Central memory CD8-positive, alpha-beta T cell (primary cell): ENCODE measurements at regions not wholly inside any gene's neighbourhood (a gene's known extent, or its start where the extent isn't known, plus 50 kb on each side); places are given as distances from the start of the nearest gene placed in this dataset.

ENCODE experiments used
- ATAC-seq: fragments of 150-1000 bp; cut with Tn5 transposase; replicated peaks from 2 replicates; pipeline ENCODE4 v1.10.0; 2022; ENCODE audit warnings: mild to moderate bottlenecking, moderate FRiP score, moderate number of reproducible peaks; ENCODE audit not compliant: poor library complexity, severe bottlenecking; ENCODE audit errors: extremely low read depth
- DNase-seq, 2 donors: peaks; one replicate each; pipeline ENCODE4 v3.0.0; 2021; ENCODE audit warnings: low spot score in 2 of 2
- H3K27ac Mint-ChIP-seq: one replicate; pipeline ENCODE4 v1.8.0; 2022; ENCODE audit warnings: low read depth, mild to moderate bottlenecking, moderate library complexity, mixed read lengths
- H3K27me3 Mint-ChIP-seq: one replicate; pipeline ENCODE4 v1.8.0; 2022; ENCODE audit warnings: mixed read lengths
- H3K36me3 Mint-ChIP-seq: one replicate; pipeline ENCODE4 v1.8.0; 2022; ENCODE audit warnings: mild to moderate bottlenecking, moderate library complexity, mixed read lengths; ENCODE audit not compliant: insufficient read depth
- H3K4me1 Mint-ChIP-seq: one replicate; pipeline ENCODE4 v1.8.0; 2022; ENCODE audit warnings: mixed read lengths
- H3K4me3 Mint-ChIP-seq: one replicate; pipeline ENCODE4 v1.8.0; 2022; ENCODE audit warnings: mild to moderate bottlenecking, moderate library complexity, mixed read lengths
- H3K9me3 Mint-ChIP-seq: one replicate; pipeline ENCODE4 v1.8.0; 2022; ENCODE audit warnings: mixed read lengths

GRCh38 chr2:226122041-226122440 is 677.6 kb downstream of the IRS1 start:
- H3K4me3 Mint-ChIP-seq: no peak overlapping the region
- no peak overlapping the region for H3K27ac Mint-ChIP-seq
- DNase-seq: no peak
- H3K27me3 Mint-ChIP-seq: no peaks in the 10 kb centered on the region
- no peak for ATAC-seq
- H3K9me3 Mint-ChIP-seq: no peaks in the 10 kb centered on the region
- H3K36me3 Mint-ChIP-seq: no peaks in the 10 kb centered on the region
- H3K4me1 Mint-ChIP-seq: no peaks in the 10 kb centered on the region

GRCh38 chr2:226121046-226121738 is 678.4 kb downstream of the IRS1 start:
- H3K4me1 Mint-ChIP-seq: no peaks in the 10 kb centered on the region
- H3K9me3 Mint-ChIP-seq: no peaks in the 10 kb centered on the region

DNA sequence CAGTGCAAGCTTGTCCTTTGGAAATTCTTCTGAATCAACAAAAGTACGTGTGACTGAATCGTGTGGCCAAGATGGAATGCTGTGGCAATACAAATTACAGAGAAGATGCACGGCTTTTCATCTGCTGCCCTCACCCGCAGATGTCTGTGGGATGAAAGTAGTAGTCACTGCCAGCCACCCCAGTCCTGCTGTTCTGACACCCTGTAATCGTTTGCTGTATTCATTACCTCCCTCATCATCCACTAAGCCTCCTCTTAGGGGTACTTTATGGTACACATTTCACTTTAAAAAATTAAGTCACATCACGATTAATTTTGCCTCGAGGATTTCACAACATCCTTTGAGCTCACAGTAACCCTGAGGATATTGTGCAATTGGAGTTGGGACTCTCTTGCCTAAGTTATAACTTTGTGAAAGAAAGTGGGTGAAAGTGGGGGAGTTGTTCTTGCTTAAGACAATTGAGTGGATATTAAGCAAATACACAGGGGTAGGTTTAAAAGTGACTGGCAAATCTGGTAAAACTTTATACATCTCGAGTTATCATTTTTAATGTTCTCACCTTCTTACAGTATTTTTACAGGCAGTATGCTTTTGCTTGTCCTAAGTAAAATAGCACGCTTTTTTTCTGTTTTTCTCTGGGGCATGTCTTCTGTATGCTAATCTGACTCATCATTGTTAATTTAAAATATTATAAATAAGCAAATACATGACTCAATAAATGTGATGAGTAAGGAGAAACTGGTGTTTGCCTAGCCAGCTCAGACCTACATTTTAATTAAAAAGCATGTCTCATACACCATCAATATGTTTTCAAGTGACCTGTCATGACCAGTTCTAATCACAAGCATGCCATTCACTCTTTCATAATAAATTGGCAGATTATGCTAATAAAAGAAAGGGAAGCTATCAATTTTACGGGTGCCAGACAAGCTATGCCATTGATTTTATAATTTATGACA is 680.9 kb downstream of the IRS1 start:
- no peaks in the 10 kb centered on the region for H3K4me1 Mint-ChIP-seq
- H3K27ac Mint-ChIP-seq: no peak overlapping the region
- ATAC-seq (no peak), DNase-seq (no peak)
- no peaks in the 10 kb centered on the region for H3K36me3 Mint-ChIP-seq
- no peaks in the 10 kb centered on the region for H3K27me3 Mint-ChIP-seq
- H3K9me3 Mint-ChIP-seq: no peaks in the 10 kb centered on the region
- no peak overlapping the region for H3K4me3 Mint-ChIP-seq

More at GRCh38 chr2:226121046-226121738, 678.4 kb downstream of the IRS1 start:
- DNase-seq (no peak), ATAC-seq (no peak)
- H3K4me3 Mint-ChIP-seq: no peak overlapping the region
- H3K36me3 Mint-ChIP-seq: no peaks in the 10 kb centered on the region
- no peaks in the 10 kb centered on the region for H3K27me3 Mint-ChIP-seq
- no peak overlapping the region for H3K27ac Mint-ChIP-seq

DNA sequence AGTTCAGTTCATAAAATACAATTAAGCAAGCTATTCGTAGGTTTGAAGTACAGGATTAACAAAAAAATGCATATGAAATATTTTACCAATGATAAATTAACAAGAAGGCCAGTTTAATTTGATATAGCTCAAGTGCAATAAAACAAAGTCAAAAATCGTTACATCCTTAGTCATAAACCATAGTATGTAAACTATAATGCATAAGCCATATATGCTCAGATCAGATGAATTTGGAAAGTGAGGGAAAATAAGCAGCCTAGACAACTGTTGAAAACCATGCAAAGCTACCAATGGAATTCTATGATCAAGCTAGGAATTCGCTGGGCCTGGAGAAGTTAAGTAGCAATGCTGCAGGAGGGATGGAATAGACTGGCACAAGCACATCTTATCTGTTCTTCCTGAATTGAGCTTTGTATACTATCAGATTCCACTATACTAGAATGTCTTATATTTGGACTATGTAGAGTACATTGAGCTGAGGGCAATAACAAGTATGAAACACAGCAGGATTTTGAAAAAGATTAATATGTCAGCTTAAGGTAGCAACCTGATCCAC is 682.0 kb downstream of the IRS1 start:
- H3K27me3 Mint-ChIP-seq: no peaks in the 10 kb centered on the region
- no peak for DNase-seq

DNA sequence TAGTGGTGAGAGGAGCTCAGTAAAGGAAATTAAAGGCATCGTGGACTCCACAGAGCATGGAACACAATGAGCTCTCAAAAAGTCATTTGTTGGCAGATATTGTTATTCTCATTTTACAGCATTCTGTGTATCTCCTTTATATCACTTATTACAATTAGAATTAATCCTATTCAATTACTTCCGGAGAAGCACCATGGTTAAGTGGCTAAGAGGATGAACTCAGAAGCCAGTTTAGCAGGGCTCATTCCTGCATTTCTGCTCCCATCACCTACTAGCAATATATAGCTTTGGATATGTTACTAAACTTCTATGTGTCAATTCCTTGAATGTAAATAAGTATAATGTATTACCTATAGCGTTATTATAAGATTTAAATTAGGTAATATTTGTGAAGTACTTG is 683.3 kb downstream of the IRS1 start:
- ATAC-seq (no peak), DNase-seq (no peak)
- H3K27me3 Mint-ChIP-seq: no peaks in the 10 kb centered on the region
- H3K27ac Mint-ChIP-seq: no peak overlapping the region
- H3K9me3 Mint-ChIP-seq: no peaks in the 10 kb centered on the region
- H3K4me3 Mint-ChIP-seq: no peak overlapping the region
- H3K36me3 Mint-ChIP-seq: peaks cover 2% of the 10 kb centered on the region
- H3K4me1 Mint-ChIP-seq: no peaks in the 10 kb centered on the region

More for the DNA sequence above, 682.0 kb downstream of the IRS1 start:
- Mint-ChIP-seq H3K36me3 (peaks cover 2% of the 10 kb centered on the region), H3K27ac (no peak overlapping the region), H3K4me1 (no peaks in the 10 kb centered on the region), H3K9me3 (no peaks in the 10 kb centered on the region), H3K4me3 (no peak overlapping the region)
- no peak for ATAC-seq

DNA sequence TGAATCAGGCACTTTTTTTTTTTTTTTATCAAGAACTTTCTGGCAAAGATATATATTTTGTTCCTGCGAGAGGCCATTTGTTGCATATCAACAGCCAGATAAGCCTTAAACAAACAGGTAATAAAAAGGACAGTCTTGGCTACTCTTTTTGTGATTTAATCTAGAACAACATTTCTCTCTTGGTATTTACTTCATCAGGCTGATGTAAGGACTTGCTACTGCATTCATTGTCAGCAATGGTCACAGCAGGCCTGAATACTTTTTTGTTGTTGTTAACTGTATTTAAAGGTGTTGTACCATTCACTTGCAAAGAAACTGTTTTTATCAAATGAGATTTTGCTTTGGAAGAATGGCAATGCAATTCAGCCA is 683.8 kb downstream of the IRS1 start:
- no peaks in the 10 kb centered on the region for H3K9me3 Mint-ChIP-seq
- ATAC-seq (no peak), DNase-seq (no peak)
- no peak overlapping the region for H3K27ac Mint-ChIP-seq
- no peak overlapping the region for H3K4me3 Mint-ChIP-seq
- H3K27me3 Mint-ChIP-seq: no peaks in the 10 kb centered on the region
- H3K36me3 Mint-ChIP-seq: peaks cover 2% of the 10 kb centered on the region
- no peaks in the 10 kb centered on the region for H3K4me1 Mint-ChIP-seq

DNA sequence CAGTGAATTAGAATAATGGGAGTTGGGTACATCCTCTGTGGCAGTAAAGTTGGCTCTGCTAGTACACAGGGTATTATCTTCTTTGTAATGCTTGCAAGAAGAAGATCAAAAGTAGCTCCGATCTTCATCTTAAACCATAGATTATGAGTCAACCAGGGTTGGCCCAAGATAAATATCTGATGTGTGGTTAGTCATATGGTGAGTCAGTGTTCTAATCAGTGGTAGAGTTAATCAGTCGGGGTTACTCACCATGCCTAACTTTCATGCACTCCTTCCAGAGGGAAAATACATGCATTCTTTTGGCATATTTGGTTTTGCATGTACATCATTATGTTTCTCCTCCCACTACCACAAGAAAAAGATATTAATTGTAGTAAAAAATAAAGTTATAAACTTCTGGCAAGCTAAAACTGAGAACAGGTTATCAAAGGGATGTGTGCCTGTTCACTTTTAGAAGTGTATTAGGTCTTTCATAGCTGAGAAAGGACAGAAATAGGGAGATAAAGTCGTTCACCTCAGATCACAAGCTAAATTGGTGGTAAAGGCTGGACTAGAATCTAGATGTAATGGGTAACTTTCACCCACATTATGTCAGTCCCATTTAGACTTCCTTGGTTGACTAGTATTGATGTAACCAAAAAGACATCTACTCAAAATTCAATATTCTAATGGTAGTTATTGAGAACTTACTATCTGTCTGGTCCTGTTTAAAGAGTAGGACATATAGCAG is 684.4 kb downstream of the IRS1 start:
- Mint-ChIP-seq H3K4me1 (no peaks in the 10 kb centered on the region), H3K4me3 (no peak overlapping the region), H3K27ac (no peak overlapping the region), H3K27me3 (no peaks in the 10 kb centered on the region), H3K9me3 (no peaks in the 10 kb centered on the region), H3K36me3 (peaks cover 2% of the 10 kb centered on the region)
- no peak for DNase-seq
- no peak for ATAC-seq

GRCh38 chr2:226114436-226114835 is 685.2 kb downstream of the IRS1 start:
- H3K27ac Mint-ChIP-seq: no peak overlapping the region
- DNase-seq: no peak
- H3K36me3 Mint-ChIP-seq: peaks cover 2% of the 10 kb centered on the region
- H3K9me3 Mint-ChIP-seq: no peaks in the 10 kb centered on the region
- H3K4me1 Mint-ChIP-seq: no peaks in the 10 kb centered on the region
- no peaks in the 10 kb centered on the region for H3K27me3 Mint-ChIP-seq
- no peak for ATAC-seq
- H3K4me3 Mint-ChIP-seq: no peak overlapping the region

DNA sequence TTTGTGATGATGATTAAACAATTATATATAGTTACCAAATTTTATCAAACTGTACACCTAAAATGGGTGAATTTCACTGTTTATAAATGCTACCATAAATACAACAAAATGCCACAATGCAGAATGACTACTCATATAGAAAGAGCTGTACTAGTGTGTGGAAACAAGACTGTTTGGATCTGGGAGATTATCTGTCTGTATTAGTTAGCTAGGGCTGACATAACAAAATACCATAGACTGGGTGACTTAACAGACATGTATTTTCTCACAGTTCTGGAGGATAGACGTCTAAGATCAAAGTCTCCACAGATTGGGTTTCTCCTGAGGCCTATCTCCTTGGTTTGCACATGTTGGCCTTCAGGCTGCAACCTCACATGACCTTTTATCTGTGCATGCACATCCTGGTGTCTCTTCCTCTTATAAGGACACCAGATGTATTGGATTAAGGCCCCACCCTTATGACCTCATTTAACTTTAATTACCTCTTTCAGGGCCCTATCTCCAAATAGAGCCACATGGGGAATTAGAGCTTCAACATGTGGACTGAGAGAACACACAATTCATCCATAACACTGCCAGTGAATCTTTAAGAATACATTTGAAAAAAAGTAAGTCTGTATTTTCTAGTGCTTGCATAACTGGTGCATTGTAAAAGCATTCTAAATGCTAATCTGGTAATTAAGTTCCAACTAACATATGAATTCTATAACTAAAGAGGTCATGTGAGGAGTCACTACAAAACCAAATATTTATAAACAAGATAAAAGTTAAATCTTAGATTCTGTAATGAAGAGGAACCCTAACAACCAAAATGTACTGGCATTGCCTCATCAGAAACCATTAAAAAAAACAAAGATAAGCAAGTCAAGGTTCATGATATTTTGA is 699.6 kb downstream of the NYAP2 start:
- DNase-seq (no peak), ATAC-seq (no peak)
- Mint-ChIP-seq H3K27me3 (no peaks in the 10 kb centered on the region), H3K9me3 (peaks cover 6% of the 10 kb centered on the region), H3K27ac (no peak overlapping the region), H3K36me3 (no peaks in the 10 kb centered on the region), H3K4me1 (no peaks in the 10 kb centered on the region), H3K4me3 (no peak overlapping the region)

DNA sequence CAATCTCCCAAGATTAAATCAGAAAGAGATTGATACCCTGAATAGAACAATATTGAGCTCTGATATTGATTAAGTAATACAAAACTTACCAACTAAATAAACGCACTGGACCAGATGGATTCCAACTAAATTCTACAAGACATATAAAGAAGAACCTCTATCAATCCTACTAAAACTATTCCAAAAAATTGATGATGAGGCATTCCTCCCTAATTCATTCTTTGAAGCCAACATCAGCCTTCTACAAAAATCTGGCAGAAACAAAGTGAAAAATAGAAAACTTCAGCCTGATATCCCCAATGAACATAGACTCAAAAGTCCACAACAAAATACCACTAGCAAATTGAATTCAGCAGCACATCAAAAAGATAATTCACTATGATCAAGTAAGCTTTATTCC is 695.5 kb downstream of the NYAP2 start:
- Mint-ChIP-seq H3K27me3 (no peaks in the 10 kb centered on the region), H3K4me1 (no peaks in the 10 kb centered on the region), H3K9me3 (peaks cover 6% of the 10 kb centered on the region), H3K4me3 (no peak overlapping the region), H3K27ac (no peak overlapping the region), H3K36me3 (no peaks in the 10 kb centered on the region)
- ATAC-seq: no peak
- no peak for DNase-seq

GRCh38 chr2:226093364-226093763 is 693.9 kb downstream of the NYAP2 start:
- Mint-ChIP-seq H3K4me1 (no peaks in the 10 kb centered on the region), H3K36me3 (no peaks in the 10 kb centered on the region), H3K27ac (no peak overlapping the region), H3K4me3 (no peak overlapping the region), H3K9me3 (peaks cover 6% of the 10 kb centered on the region), H3K27me3 (no peaks in the 10 kb centered on the region)
- no peak for DNase-seq
- ATAC-seq: no peak

DNA sequence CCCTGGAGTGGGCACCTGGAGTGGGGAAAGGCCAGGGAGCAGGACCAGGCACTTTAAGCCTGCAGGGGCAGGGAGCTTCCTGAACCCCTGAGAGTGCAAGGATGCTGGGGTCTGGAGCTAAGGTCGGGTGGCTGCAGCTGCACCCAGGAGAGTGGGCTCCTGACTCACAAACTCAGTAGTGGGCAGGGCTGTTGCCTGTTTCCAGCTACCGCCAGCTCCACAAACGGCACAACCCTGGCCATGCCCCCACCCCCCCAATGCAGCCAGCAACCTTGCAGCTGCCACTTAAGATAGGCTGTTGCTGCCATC is 688.8 kb downstream of the NYAP2 start:
- H3K9me3 Mint-ChIP-seq: no peaks in the 10 kb centered on the region
- H3K27ac Mint-ChIP-seq: no peak overlapping the region
- H3K36me3 Mint-ChIP-seq: no peaks in the 10 kb centered on the region
- H3K4me3 Mint-ChIP-seq: no peak overlapping the region
- no peaks in the 10 kb centered on the region for H3K4me1 Mint-ChIP-seq
- DNase-seq (no peak), ATAC-seq (no peak)
- H3K27me3 Mint-ChIP-seq: no peaks in the 10 kb centered on the region
